GM12878 (cell line): ENCODE measurements at regions not wholly inside any gene's neighbourhood (a gene's known extent, or its start where the extent isn't known, plus 50 kb on each side); places are given as distances from the start of the nearest gene placed in this dataset.

ENCODE experiments used
- CTCF ChIP-seq, 3 experiments: IDR thresholded peaks in 2 of 3; conservative IDR thresholded peaks in 1 of 3; 2 replicates each; pipeline ENCODE4 v1.5.1; 2011; ENCODE audit warnings: low read depth in 3 of 3, low read length in 3 of 3, mild to moderate bottlenecking in 3 of 3, control low read depth in 2 of 3, moderate library complexity in 2 of 3, inconsistent platforms in 1 of 3, mixed read lengths in 1 of 3; ENCODE audit not compliant: control insufficient read depth in 2 of 3, insufficient read depth in 1 of 3; ENCODE audit errors: extremely low read depth in 1 of 3
- USF2 ChIP-seq: IDR thresholded peaks from 2 replicates; pipeline ENCODE4 v1.6.1; 2011; ENCODE audit warnings: low read depth, low read length, improper control_type of control experiment, borderline replicate concordance

DNA sequence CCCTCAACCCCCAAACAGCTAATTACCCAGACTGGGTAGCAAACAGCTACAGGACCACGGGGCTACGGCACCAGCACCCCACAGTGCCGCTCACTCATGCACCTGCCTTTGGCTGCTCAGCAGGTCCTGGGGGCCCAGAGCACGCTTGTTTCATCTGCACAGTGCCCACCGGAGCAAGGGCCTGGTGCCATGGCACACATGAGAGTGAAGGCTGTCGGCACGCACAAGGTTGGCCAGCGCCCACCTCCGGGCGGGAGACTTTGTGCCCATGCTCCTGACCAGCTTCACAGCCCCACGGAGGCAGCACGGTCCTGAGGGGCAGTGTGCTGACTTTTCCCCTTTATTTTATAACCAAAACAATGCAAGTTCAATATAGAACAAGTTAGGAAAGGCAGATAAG lies 135.9 kb upstream of the NSMCE3 start:
- TF ChIP-seq CTCF (IDR thresholded peaks at IDR 0.05 in 2 of 3, conservative IDR thresholded peaks at IDR 0.05 in 1 of 3; ENCODE audit: control insufficient read depth in 2 of 3, extremely low read depth in 1 of 3, insufficient read depth in 1 of 3, low read depth in 3 of 3, low read length in 3 of 3) (no peak), USF2 (no peak)
